ENCODE measurements at regions not wholly inside any gene's neighbourhood (a gene's known extent, or its start where the extent isn't known, plus 50 kb on each side); places are given as distances from the start of the nearest gene placed in this dataset.

GRCh38 chr12:46958053-46958452 is 121.4 kb upstream of the PCED1B start:
- no peak for TF ChIP-seq CTCF (IDR thresholded peaks at IDR 0.05; ENCODE audit: low read depth, low read length)
- no peak for TF ChIP-seq POLR2A (IDR thresholded peaks at IDR 0.05; ENCODE audit: extremely low read depth, insufficient read length)
- no peak for TF ChIP-seq MYC (IDR thresholded peaks at IDR 0.05; ENCODE audit: low read depth, low read length)

Data from NB4 (cell line).